HG03280 (cell line): ENCODE measurements at regions not wholly inside any gene's neighbourhood (a gene's known extent, or its start where the extent isn't known, plus 50 kb on each side); places are given as distances from the start of the nearest gene placed in this dataset.

Source experiments
- ATAC-seq: cut with Tn5 transposase; IDR thresholded peaks from one replicate; pipeline ENCODE4 v1.9.1; 2021; ENCODE audit warnings: mild to moderate bottlenecking, moderate library complexity; ENCODE audit not compliant: unreplicated experiment

- ATAC-seq: no peak
These were observed 935.4 kb upstream of the TENM3 start for GRCh38 chr4:181307824-181308223.

GRCh38 chr4:181308476-181309312 lies 934.5 kb upstream of the TENM3 start:
- ATAC-seq: no peak

- ATAC-seq: no peak
These were observed 931.1 kb upstream of the TENM3 start for GRCh38 chr4:181312066-181312465.

- no peak for ATAC-seq
These were observed 923.6 kb upstream of the TENM3 start for GRCh38 chr4:181319629-181320028.

GRCh38 chr4:181323061-181323460 lies 920.1 kb upstream of the TENM3 start:
- ATAC-seq: no peak

GRCh38 chr4:181330654-181331201 lies 912.5 kb upstream of the TENM3 start:
- no peak for ATAC-seq

GRCh38 chr4:181331214-181331613 lies 912.0 kb upstream of the TENM3 start:
- ATAC-seq: no peak

- ATAC-seq: no peak
These were observed 897.3 kb upstream of the TENM3 start for GRCh38 chr4:181345931-181346330.

GRCh38 chr4:181350615-181351415 lies 892.4 kb upstream of the TENM3 start:
- ATAC-seq: no peak

GRCh38 chr4:181364504-181364903 lies 878.7 kb upstream of the TENM3 start:
- no peak for ATAC-seq

GRCh38 chr4:181365671-181366070 lies 877.5 kb upstream of the TENM3 start:
- ATAC-seq: no peak

GRCh38 chr4:181372014-181372413 lies 871.2 kb upstream of the TENM3 start:
- no peak for ATAC-seq

GRCh38 chr4:181376058-181376457 lies 867.1 kb upstream of the TENM3 start:
- ATAC-seq: no peak

- no peak for ATAC-seq
These were observed 855.1 kb upstream of the TENM3 start for GRCh38 chr4:181388061-181388460.

GRCh38 chr4:181416966-181417365 lies 826.2 kb upstream of the TENM3 start:
- no peak for ATAC-seq

- no peak for ATAC-seq
These were observed 824.7 kb upstream of the TENM3 start for GRCh38 chr4:181418496-181418895.

GRCh38 chr4:181420950-181421349 lies 822.3 kb upstream of the TENM3 start:
- ATAC-seq: no peak

- ATAC-seq: no peak
These were observed 818.7 kb upstream of the TENM3 start for GRCh38 chr4:181424362-181425016.

GRCh38 chr4:181427076-181427475 lies 816.1 kb upstream of the TENM3 start:
- no peak for ATAC-seq

GRCh38 chr4:181431006-181431405 lies 812.2 kb upstream of the TENM3 start:
- no peak for ATAC-seq

- ATAC-seq: no peak
These were observed 811.5 kb upstream of the TENM3 start for GRCh38 chr4:181431661-181432060.
